HG03280 (cell line): ENCODE measurements at regions not wholly inside any gene's neighbourhood (a gene's known extent, or its start where the extent isn't known, plus 50 kb on each side); places are given as distances from the start of the nearest gene placed in this dataset.

ENCODE experiments used
- ATAC-seq: cut with Tn5 transposase; IDR thresholded peaks from one replicate; pipeline ENCODE4 v1.9.1; 2021; ENCODE audit warnings: mild to moderate bottlenecking, moderate library complexity; ENCODE audit not compliant: unreplicated experiment

- no peak for ATAC-seq
Measured at GRCh38 chr14:61940666-61941420, 178.6 kb downstream of the SNAPC1 start.

GRCh38 chr14:61941421-61942150 is 179.4 kb downstream of the SNAPC1 start:
- ATAC-seq: no peak

GRCh38 chr14:61948376-61948775 is 186.2 kb downstream of the SNAPC1 start:
- ATAC-seq: no peak

GRCh38 chr14:61950340-61950739 is 188.1 kb downstream of the SNAPC1 start:
- ATAC-seq: no peak

GRCh38 chr14:61953602-61954001 is 191.4 kb downstream of the SNAPC1 start:
- ATAC-seq: no peak

- ATAC-seq: no peak
Measured at GRCh38 chr14:61954306-61954705, 192.1 kb downstream of the SNAPC1 start.

- no peak for ATAC-seq
Measured at GRCh38 chr14:61956517-61956916, 194.3 kb downstream of the SNAPC1 start.

- ATAC-seq: no peak
Measured at GRCh38 chr14:61959348-61959747, 197.1 kb downstream of the SNAPC1 start.

- no peak for ATAC-seq
Measured at GRCh38 chr14:61961369-61961768, 199.1 kb downstream of the SNAPC1 start.

- no peak for ATAC-seq
Measured at GRCh38 chr14:61963926-61964325, 201.7 kb downstream of the SNAPC1 start.

GRCh38 chr14:61965030-61965745 is 203.0 kb downstream of the SNAPC1 start:
- ATAC-seq: no peak

- ATAC-seq: no peak
Measured at GRCh38 chr14:61968207-61968606, 206.0 kb downstream of the SNAPC1 start.

- no peak for ATAC-seq
Measured at GRCh38 chr14:61972711-61973110, 210.5 kb downstream of the SNAPC1 start.

GRCh38 chr14:61973981-61974380 is 211.8 kb downstream of the SNAPC1 start:
- no peak for ATAC-seq

GRCh38 chr14:61977217-61977616 is 215.0 kb downstream of the SNAPC1 start:
- ATAC-seq: no peak

GRCh38 chr14:61988240-61988639 is 226.0 kb downstream of the SNAPC1 start:
- no peak for ATAC-seq

- ATAC-seq: no peak
Measured at GRCh38 chr14:61992139-61992538, 229.9 kb downstream of the SNAPC1 start.

- ATAC-seq: no peak
Measured at GRCh38 chr14:61992926-61993325, 230.7 kb downstream of the SNAPC1 start.

- no peak for ATAC-seq
Measured at GRCh38 chr14:61994589-61994988, 232.4 kb downstream of the SNAPC1 start.

GRCh38 chr14:61996753-61997152 is 234.5 kb downstream of the SNAPC1 start:
- ATAC-seq: no peak

- no peak for ATAC-seq
Measured at GRCh38 chr14:61997161-61997560, 234.9 kb downstream of the SNAPC1 start.

- ATAC-seq: no peak
Measured at GRCh38 chr14:62001963-62002362, 239.7 kb downstream of the SNAPC1 start.
